ENCODE measurements at regions not wholly inside any gene's neighbourhood (a gene's known extent, or its start where the extent isn't known, plus 50 kb on each side); places are given as distances from the start of the nearest gene placed in this dataset.
A peak's percentile ranks its signal among the peaks of the same experiment; 100 is the strongest.

DNA sequence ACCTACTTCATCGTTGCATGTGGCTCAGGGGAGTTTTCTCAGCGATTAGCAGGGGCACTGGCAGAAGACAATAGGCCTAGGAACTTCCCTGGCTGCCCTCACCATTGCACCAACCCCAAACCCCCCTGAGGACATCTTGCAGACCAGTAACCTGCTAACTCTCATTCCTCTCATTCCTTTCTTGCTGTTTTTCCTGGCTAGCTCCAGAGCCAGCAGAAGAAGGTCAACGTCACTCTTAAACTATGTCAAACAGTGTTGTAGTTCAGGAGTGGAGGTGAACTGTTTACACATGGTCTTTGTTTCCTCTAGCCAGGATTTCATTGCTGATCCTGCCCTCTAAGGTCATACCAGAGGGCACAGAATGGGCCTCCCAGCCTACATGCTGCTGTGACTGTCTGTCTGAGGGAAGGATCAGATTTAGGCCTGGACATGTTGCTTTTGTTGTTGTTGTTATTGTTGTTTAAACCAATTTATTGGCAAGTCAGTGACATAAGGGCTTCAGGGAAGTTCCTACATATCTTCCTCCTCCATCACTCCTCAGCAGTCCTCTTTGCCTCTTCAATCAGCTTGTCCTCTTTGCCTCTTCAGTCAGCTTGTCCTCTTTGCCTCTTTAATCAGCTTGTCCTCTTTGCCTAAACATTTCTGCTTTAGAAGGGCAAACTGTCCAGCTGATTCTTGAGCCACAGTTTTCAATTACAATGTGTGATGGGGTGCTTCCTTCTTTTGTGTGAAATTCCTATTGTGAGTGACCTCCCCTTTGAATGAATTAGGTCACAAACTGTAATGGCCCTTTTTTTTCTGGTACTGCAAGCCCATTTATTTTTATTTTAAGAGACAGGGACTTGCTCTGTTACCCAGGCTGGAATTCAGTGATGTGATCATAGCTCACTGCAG is 471.9 kb upstream of the TNP1 start (continued):
- TF ChIP-seq NRL (CRISPR knock-in tag; IDR thresholded peaks at IDR 0.05; ENCODE audit: borderline replicate concordance) (no peak), NFYB (CRISPR knock-in tag; IDR thresholded peaks at IDR 0.05) (peak; percentile 37), ZNF619 (CRISPR knock-in tag; IDR thresholded peaks at IDR 0.05) (peak; percentile 97), SMC3 (IDR thresholded peaks at IDR 0.05; ENCODE audit: low read length) (0 out of 2 replicates have a peak, but pooled peaks have one; percentile 6), HNRNPK (IDR thresholded peaks at IDR 0.05; ENCODE audit: low read depth, low read length, poor library complexity, severe bottlenecking) (no peak), KDM5A (IDR thresholded peaks at IDR 0.05; ENCODE audit: borderline replicate concordance, low read length) (no peak), PRPF4 (IDR thresholded peaks at IDR 0.05; ENCODE audit: low read depth, low read length, poor library complexity, severe bottlenecking) (no peak), MIER2 (CRISPR knock-in tag; IDR thresholded peaks at IDR 0.05) (peak; percentile 91), ZNF430 (CRISPR knock-in tag; IDR thresholded peaks at IDR 0.05) (0 out of 2 replicates have a peak, but pooled peaks have one; percentile 60), MEIS2 (CRISPR knock-in tag; IDR thresholded peaks at IDR 0.05) (peak; percentile 72), POLR2A (IDR thresholded peaks at IDR 0.05; ENCODE audit: insufficient read depth in 1 of 2, low read depth in 2 of 2, low read length in 2 of 2) (peak in 1 of 2 experiments; percentile 50; a peak in 1 of 4 replicates), ZSCAN29 (CRISPR knock-in tag; conservative IDR thresholded peaks at IDR 0.05) (peak; percentile 92), ZNF343 (CRISPR knock-in tag; IDR thresholded peaks at IDR 0.05) (peak; percentile 77; the same call in 1 of the 2 replicates), ZNF564 (CRISPR knock-in tag; IDR thresholded peaks at IDR 0.05) (no peak), ZNF232 (CRISPR knock-in tag; IDR thresholded peaks at IDR 0.05; ENCODE audit: borderline replicate concordance) (peak; percentile 52; the same call in 1 of the 2 replicates), IKZF4 (CRISPR knock-in tag; IDR thresholded peaks at IDR 0.05; ENCODE audit: borderline replicate concordance, low read depth, not compliant biosample characterization) (no peak), MYC (CRISPR knock-in tag; IDR thresholded peaks at IDR 0.05; ENCODE audit: borderline replicate concordance) (peak; percentile 75; the same call in 1 of the 2 replicates), KLF16 (CRISPR knock-in tag; IDR thresholded peaks at IDR 0.05) (peak in 1 of 2 experiments; percentile 87; a peak in 2 of 4 replicates), ZNF3 (CRISPR knock-in tag; IDR thresholded peaks at IDR 0.05) (no peak), NFIC (IDR thresholded peaks at IDR 0.05; ENCODE audit: low read length) (peak; percentile 72; the same call in 1 of the 2 replicates), ZNF468 (CRISPR knock-in tag; IDR thresholded peaks at IDR 0.05) (no peak), ZNF33B (CRISPR knock-in tag; IDR thresholded peaks at IDR 0.05) (0 out of 2 replicates have a peak, but pooled peaks have one; percentile 24)
- TF ChIP-seq, protein P1, sequence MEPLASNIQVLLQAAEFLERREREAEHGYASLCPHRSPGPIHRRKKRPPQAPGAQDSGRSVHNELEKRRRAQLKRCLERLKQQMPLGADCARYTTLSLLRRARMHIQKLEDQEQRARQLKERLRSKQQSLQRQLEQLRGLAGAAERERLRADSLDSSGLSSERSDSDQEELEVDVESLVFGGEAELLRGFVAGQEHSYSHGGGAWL (CRISPR knock-in tag; IDR thresholded peaks at IDR 0.05): no peak
- TF ChIP-seq, protein P2, sequence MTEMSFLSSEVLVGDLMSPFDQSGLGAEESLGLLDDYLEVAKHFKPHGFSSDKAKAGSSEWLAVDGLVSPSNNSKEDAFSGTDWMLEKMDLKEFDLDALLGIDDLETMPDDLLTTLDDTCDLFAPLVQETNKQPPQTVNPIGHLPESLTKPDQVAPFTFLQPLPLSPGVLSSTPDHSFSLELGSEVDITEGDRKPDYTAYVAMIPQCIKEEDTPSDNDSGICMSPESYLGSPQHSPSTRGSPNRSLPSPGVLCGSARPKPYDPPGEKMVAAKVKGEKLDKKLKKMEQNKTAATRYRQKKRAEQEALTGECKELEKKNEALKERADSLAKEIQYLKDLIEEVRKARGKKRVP (CRISPR knock-in tag; IDR thresholded peaks at IDR 0.05): peak in 1 of 2 experiments; percentile 72; a peak in 2 of 4 replicates
- TF ChIP-seq, protein P3, sequence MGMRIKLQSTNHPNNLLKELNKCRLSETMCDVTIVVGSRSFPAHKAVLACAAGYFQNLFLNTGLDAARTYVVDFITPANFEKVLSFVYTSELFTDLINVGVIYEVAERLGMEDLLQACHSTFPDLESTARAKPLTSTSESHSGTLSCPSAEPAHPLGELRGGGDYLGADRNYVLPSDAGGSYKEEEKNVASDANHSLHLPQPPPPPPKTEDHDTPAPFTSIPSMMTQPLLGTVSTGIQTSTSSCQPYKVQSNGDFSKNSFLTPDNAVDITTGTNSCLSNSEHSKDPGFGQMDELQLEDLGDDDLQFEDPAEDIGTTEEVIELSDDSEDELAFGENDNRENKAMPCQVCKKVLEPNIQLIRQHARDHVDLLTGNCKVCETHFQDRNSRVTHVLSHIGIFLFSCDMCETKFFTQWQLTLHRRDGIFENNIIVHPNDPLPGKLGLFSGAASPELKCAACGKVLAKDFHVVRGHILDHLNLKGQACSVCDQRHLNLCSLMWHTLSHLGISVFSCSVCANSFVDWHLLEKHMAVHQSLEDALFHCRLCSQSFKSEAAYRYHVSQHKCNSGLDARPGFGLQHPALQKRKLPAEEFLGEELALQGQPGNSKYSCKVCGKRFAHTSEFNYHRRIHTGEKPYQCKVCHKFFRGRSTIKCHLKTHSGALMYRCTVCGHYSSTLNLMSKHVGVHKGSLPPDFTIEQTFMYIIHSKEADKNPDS (CRISPR knock-in tag; IDR thresholded peaks at IDR 0.05): peak; percentile 52; the same call in 1 of the 2 replicates
- TF ChIP-seq, protein P4, sequence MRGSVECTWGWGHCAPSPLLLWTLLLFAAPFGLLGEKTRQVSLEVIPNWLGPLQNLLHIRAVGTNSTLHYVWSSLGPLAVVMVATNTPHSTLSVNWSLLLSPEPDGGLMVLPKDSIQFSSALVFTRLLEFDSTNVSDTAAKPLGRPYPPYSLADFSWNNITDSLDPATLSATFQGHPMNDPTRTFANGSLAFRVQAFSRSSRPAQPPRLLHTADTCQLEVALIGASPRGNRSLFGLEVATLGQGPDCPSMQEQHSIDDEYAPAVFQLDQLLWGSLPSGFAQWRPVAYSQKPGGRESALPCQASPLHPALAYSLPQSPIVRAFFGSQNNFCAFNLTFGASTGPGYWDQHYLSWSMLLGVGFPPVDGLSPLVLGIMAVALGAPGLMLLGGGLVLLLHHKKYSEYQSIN (CRISPR knock-in tag; IDR thresholded peaks at IDR 0.05; ENCODE audit: borderline replicate concordance): no peak
